ENCODE measurements at regions not wholly inside any gene's neighbourhood (a gene's known extent, or its start where the extent isn't known, plus 50 kb on each side); places are given as distances from the start of the nearest gene placed in this dataset.

DNA sequence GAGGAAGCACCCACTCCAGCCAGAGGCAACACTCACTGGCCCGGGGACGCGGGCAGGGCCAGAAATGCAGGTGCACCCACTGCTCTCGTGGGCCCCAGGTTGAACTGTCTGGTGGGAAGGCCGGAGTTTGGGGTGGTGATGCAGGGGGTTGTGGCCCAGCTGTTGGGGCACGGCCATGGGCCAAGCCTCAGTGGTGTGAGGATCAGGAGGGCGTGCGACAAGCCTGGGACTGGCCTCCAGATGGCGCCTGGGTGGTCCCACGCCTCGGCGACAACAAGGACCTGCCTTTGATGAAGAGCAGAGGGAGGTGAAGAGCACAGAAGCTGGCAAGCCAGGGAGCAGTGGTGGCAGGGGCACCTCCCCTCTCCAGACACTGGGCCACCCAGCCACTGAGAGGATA, 240.8 kb downstream of the BRD1 start:
- DNase-seq (ENCODE audit: low read depth in 2 of 2): no peak

GRCh38 chr22:49586244-49586748, 241.4 kb downstream of the BRD1 start:
- no peak for DNase-seq (ENCODE audit: low read depth in 2 of 2)

GRCh38 chr22:49585461-49586243, 242.0 kb downstream of the BRD1 start:
- no peak for DNase-seq (ENCODE audit: low read depth in 2 of 2)

GRCh38 chr22:49583886-49584505, 243.7 kb downstream of the BRD1 start:
- DNase-seq (ENCODE audit: low read depth in 2 of 2): no peak

DNA sequence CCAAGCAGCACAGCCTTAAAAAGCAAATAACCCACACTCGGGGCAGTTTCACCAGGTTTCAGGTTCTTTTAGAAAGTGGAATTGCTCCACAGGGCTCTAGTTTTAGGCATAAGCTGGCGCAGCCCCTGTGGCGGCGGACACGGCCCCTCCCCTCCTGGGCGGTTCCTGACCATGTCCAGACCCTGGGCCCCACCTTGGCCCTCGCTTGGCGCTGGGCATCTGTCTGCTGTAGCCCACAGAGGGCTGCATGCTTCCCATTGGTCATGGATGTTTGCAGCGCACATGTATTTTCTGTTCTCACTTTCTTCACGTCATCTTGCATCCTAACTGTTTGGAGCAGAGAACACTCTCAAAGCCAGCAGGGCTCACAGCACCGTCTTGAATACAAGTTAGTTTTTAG, 244.3 kb downstream of the BRD1 start:
- DNase-seq (ENCODE audit: low read depth in 2 of 2): no peak

DNA sequence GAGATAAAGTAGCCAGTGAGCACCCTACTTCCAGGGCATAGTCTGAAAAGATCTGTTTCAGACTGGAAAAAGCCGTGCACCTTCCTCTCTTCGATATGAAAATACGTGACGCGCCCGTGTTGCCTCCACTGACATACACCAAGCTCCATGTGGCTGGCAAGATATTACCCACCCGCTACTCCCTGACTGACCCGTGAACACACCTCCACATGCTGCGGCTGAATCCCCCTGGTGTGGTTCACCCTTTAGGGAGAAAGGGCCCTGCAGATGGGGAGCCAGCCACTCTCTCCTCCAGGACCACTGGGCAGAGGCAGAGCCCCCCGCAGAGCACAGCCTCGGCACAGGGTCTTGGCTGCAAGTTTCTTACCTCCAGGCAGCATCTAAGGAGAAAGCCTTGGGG, 245.0 kb downstream of the BRD1 start:
- no peak for DNase-seq (ENCODE audit: low read depth in 2 of 2)

- DNase-seq (ENCODE audit: low read depth in 2 of 2): no peak
Measured at GRCh38 chr22:49582181-49582580, 245.5 kb downstream of the BRD1 start.

DNA sequence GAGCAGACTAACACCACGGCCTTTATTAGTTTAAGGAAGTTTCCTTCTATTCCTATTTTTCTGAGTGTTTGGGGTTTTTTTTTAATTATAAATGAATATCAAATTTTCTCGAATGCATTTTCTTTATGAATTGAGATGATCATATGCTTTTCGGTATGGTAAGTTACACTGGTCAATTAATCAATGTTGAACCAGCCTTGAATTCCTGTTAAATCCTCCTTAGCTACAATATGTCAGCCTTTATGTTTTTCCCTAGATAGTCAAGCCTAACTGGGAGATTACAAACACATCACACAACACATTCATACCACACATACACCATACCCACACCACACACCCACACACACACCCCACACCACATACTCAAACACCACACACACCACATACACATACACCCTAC, 247.6 kb downstream of the BRD1 start:
- no peak for DNase-seq (ENCODE audit: low read depth in 2 of 2)

- no peak for DNase-seq (ENCODE audit: low read depth in 2 of 2)
Measured at GRCh38 chr22:49577168-49578060, 250.3 kb downstream of the BRD1 start.

DNA sequence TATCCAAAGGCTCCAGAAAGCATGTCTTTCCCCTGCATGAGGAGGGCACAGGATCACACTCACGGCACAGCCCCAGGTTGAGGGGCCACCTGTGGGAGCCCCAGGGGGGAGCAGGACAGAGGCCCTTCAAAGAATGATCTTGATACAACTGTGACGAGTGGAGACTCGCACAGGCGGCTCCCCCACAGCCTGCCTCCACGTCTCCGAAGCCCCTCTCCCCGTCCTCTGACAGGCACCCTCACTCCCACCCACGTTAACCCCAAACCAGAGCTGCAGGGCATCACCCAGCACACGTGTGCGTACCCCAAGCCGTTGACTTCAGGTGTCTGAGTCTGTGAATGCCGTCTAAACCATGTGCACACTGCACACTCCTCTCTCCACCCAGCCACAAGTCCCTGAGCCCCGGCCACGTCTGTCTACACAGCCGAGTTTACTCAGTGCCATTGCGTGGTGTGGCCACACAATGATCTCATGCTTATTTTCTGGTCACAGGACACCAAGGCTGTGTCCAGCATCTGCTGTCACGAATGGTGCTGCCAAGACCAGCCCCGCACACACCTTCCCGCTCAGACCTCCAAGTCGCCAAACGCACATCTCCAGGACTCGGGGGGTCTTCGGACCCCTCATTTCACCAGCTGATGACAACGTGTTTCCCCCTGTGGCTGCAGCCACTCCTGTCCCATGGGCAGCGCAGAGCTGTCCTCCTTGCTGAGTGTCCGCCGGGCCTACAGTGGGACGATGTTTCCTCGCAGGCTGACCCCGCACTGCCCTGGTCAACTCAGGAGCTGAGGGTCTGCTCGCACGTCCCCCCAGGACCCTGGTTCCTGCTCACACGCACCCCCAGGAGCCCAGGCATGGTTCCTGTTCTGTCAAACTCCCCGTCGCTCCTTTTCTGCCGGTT, 251.2 kb downstream of the BRD1 start:
- DNase-seq (ENCODE audit: low read depth in 2 of 2): no peak

GRCh38 chr22:49575703-49576081, 252.0 kb downstream of the BRD1 start:
- DNase-seq (ENCODE audit: low read depth in 2 of 2): no peak

GRCh38 chr22:49574881-49575702, 252.6 kb downstream of the BRD1 start:
- DNase-seq (ENCODE audit: low read depth in 2 of 2): no peak

DNA sequence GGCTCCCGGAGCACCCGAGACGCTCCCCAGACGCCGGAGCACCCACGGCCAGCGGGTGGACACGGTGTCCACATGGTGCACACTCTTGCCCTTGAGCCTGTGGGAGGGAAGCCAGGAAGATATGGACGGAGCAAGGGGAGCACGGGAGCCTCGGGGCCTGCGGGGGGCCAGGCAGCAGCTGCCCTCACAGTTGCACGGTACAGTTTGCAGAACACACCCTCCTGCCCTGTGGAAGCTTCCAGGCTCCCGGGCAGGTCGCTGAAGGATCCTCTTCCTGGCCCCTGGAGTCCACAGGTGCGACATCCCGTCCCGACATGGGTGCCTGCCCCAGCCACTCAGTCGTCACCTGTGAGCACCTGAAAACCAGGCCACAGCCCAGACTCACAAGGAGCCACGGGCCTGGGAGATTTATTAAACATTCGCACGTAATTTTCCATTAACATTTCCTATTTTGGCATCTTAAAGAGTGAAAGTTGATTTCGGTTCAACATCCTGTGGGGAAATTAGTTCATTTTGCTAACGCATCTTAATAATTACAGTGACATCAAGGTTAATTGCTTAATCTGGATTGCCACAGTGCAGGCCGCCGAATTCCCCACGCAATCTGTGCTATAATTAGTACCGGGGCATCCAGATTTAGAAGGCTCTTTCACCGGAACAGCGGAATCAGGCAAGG, 253.3 kb downstream of the BRD1 start:
- DNase-seq (ENCODE audit: low read depth in 2 of 2): no peak

- no peak for DNase-seq (ENCODE audit: low read depth in 2 of 2)
Measured at GRCh38 chr22:49573109-49573765, 254.4 kb downstream of the BRD1 start.

GRCh38 chr22:49571326-49571725, 256.3 kb downstream of the BRD1 start:
- DNase-seq (ENCODE audit: low read depth in 2 of 2): no peak

DNA sequence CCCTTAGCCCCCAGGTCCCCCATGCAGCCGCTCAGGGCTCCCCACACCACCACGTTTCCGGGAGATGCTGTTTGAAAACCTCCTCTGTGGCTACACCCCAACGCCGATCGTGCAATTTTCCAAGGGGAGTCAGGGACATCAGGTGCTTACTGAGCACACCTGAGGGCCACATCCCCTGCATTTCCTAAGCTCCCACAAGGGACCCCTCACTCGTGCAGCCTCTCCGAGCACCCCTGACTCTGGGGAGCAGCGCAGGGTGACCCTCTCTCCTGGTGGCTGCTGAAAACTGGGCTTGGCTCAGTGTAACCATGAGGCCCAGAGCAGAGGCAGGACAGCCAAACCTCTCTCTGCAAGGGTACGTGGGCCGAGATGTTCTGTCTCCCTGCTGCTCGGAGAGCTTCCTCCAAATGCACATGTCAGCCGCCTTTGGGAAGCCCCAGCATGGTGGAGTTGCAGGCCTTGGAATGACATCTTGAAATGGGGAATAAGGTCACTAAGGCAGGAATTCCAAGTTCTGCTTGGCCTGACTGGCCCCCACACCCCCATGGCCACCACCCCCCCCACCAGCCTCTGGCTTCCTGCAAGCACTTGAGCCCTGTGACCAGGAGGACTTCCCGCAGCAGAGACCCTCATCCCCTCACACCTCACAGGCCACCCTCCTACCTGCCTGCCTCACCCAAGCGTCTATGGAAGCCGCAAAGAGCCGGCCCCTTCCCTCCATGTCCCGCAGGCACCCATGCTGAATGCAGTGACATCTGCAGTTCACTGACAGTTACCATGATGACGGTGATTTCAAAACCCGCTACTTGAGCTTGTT, 257.4 kb downstream of the BRD1 start:
- no peak for DNase-seq (ENCODE audit: low read depth in 2 of 2)

DNA sequence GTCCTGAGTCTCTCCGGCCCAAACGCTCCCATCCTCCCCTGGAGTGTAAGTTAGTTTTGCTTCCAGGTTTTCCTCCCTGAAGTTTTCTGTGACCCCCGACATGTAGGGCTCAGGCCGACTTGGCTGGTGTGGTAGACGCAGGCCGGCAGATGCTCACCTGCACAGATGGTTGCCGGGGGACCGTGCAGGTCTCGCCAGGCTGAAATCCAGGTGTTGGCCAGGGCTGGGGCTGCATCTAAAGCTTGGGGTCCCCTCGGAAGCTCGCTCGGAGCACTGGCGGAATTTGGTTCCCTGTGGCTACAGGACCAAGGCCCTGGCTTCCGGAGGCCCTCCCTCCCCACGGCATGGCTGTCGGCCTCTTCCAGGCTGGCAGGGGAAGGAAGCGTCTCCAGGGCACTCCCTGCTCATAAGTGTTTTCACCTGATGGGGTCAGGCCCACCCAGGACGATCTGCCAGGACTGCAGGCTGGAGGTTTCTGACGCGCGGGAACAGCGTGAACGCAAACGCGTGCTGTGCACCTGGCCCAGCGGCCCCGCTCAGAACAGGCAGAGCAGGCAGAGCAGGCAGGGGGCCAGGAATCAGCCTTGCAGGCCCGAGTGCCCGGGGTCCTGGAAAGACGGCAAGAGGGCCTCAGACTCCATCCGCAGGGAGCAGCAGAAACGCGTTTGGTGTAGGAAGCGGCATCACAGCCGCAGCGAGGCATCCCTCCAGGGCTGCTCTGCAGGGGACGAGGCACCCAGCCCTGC, 258.2 kb downstream of the BRD1 start:
- DNase-seq (ENCODE audit: low read depth in 2 of 2): no peak
